NCI-H345 treated with DMSO at 0.1 percent for 48 hours (cell line): ENCODE measurements at regions not wholly inside any gene's neighbourhood (a gene's known extent, or its start where the extent isn't known, plus 50 kb on each side); places are given as distances from the start of the nearest gene placed in this dataset.
"Not testable (repeated sequence)": the region's sequence is repeated elsewhere in the genome, so short reads cannot be mapped to it uniquely, and the experiment has no call there.

Source experiments
- DNase-seq: peaks from one replicate; lab custom pipeline; 2025; ENCODE audit not compliant: unreplicated experiment; lab: John Stamatoyannopoulos, UW

GRCh38 chr14:87635442-87635841, 357.5 kb downstream of the GALC start:
- no peak for DNase-seq

GRCh38 chr14:87632796-87633195, 360.2 kb downstream of the GALC start:
- no peak for DNase-seq

- no peak for DNase-seq
Observed at GRCh38 chr14:87630846-87631245, 362.1 kb downstream of the GALC start.

DNA sequence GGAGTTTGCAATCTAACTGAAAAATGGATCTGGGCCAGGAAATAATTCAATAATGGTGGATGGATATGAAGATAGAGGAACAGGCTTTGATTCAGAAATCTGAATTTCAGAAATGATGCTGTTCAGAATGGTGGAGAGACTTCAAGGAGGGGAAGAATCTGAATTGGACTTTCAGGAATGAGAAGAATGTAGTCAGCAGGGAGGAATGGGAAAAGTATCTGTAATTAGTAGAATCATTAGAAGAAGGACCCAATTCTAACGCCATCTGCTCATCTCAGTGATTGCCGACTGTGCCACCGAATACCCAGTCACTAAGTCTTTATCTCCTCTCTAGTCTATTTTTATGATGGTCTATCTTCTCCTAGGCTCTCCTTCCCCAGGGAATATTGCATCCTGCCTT, 363.2 kb downstream of the GALC start:
- DNase-seq: no peak

DNA sequence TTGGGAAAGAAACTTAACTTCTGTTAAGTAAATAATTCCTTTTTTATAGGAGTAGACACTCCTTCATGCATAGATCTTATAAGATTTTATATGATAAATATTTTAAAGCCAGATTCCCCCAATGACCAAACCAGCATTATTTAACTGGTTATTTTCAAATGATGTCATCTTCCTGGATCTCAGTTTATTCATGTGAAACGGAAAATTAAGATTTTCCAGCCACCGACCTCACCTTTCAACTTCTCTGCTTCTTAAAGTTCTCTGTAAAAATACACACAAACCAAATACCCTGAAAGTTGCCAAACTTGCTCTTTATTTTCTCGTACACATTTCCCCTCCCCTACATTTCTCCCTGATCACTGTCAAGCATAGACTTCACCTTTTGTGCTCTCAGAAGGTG, 364.2 kb downstream of the GALC start:
- DNase-seq: no peak

GRCh38 chr14:87628129-87628528, 364.9 kb downstream of the GALC start:
- DNase-seq: no peak

GRCh38 chr14:87626266-87626665, 366.7 kb downstream of the GALC start:
- DNase-seq: no peak

GRCh38 chr14:87623616-87624015, 369.4 kb downstream of the GALC start:
- DNase-seq: no peak

GRCh38 chr14:87617079-87617478, 375.9 kb downstream of the GALC start:
- no peak for DNase-seq

- DNase-seq: peak; percentile 49
Observed at GRCh38 chr14:87615822-87616679, 376.9 kb downstream of the GALC start.

- DNase-seq: no peak
Observed at GRCh38 chr14:87615047-87615446, 377.9 kb downstream of the GALC start.

GRCh38 chr14:87613881-87614280, 379.1 kb downstream of the GALC start:
- no peak for DNase-seq

DNA sequence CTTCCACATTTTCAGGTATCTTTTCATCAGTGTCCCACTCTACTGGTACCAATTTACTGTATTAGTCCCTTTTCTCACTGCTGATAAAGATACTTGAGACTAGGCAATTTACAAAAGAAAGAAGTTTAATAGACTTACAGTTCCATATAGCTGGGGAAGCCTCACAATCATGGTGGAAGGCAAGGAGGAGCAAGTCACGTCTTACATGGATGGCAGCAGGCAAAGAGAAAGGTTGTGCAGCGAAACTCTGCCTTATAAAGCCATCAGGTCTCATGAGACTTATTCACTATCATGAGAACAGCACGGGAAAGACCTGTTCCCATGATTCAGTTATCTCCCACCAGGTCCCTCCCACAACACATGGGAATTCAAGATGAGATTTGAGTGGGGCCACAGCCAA, 385.9 kb downstream of the GALC start:
- not testable (repeated sequence) for DNase-seq

- no peak for DNase-seq
Observed at GRCh38 chr14:87601036-87601435, 391.9 kb downstream of the GALC start.

DNA sequence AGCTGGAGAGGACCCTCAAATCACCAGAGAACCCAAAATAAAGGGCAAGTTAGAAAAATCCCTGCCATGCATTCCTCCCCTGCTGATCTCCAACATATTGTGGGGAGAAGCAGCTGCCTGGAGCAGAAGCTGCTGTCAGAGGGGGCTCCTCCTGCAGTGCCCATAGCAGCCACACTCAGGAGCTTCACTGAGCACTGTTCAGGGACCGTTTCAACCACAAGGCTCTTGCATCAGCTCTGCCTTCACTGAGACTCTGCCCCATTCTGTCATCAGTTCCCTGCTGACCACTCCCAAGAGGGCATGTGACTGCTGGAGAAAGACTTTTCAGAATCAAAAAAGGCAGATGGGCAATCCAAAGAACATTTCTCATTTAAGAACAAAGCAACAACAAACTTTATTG, 392.7 kb downstream of the GALC start:
- no peak for DNase-seq

DNA sequence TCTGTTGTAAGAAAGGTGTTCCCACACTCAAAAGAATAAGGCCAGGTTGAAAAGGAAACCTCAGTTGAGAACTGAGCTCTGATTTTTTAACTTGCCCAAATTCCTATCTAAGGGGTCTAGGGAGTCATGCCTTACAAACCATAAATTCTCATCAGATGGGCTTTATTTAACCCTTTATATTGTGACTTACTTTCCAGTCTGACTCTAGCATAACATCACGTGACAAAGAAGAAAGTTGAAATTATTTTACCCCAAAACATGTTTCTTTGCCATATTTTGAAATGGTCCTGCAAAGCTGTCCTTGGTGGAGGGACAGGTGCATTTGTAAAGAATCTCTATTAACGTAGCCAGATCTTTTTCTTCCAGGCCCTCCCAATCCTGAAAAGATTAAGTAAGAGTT, 411.7 kb downstream of the GALC start:
- no peak for DNase-seq

DNA sequence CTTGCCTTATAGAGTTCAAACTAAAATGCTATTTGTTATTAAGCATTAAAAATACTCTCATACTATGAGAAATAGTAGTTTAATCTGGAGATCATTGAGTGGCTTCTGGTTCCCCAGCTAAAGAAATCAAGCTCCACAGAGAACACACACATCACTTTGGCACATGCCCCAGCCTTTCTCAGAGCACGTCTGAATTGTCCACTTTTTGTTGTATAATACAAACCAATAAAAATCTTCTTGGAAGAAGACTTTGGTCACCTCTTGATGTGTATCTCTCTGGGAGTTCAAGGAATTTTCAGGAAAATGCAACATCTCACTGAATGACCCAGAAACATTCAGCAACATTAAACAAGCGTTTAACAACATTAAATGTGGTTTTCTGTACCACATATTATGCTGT, 413.9 kb downstream of the GALC start:
- no peak for DNase-seq

GRCh38 chr14:87575378-87575777, 417.6 kb downstream of the GALC start:
- DNase-seq: no peak

DNA sequence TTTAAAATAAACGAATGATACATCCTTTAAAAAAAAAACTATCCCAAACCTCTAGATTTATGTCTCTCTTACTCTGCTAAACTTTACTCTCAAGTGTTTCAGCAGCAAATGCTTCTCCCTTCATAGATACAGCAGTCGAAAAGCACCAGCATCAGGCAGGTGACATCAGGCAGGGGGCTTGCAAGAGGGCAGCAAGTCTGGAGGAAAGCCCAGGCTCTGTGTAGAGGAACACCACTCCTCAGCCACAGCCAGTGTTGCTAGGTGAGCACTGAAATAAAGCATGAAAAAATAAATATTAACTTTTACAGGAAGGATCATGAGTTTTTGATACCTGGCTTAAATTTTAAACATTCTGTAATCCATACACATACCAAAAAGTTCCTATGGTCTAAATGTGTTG, 419.4 kb downstream of the GALC start:
- DNase-seq: no peak

DNA sequence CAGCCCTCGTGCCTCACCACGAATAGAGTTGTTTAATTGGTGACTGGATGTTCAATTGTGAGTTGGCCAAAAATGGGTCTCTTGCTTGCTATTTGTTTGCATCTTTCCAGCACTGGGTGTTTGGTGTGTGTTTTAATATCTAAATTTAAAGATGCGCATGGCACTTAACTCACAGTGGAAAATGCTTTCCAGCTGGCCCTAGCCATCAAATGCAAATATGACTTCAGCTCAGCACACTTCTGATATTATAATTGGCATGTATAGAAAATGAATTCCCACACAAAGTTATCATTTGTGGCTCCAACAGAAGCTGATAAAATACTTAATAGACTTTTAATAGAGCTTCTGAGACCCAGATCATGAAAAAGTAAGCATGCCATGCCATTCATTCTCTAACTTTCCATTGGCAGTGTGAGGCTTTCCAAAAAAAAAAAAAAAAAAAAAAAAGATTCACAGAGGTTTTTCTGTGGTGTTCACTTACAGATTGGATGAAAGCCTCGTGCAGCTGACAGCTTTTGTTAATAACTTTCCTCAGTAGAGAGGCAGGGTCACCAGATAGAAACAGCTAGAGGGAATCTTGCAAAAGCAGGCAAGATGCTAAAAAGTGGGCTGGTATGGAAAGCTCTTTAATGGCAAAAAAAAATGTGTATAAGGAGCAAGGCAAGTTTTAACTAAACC, 425.2 kb downstream of the GALC start:
- no peak for DNase-seq

GRCh38 chr14:87566991-87567390, 426.0 kb downstream of the GALC start:
- no peak for DNase-seq

- DNase-seq: no peak
Observed at GRCh38 chr14:87547536-87547935, 445.4 kb downstream of the GALC start.

GRCh38 chr14:87542288-87542687, 450.7 kb downstream of the GALC start:
- no peak for DNase-seq
